KOPT-K1 (cell line): ENCODE measurements at regions not wholly inside any gene's neighbourhood (a gene's known extent, or its start where the extent isn't known, plus 50 kb on each side); places are given as distances from the start of the nearest gene placed in this dataset.

Experiments
- H3K27ac ChIP-seq: fragments of 200-600 bp; sonication (generic); 2 replicates; pipeline ENCODE4 v1.5.1; 2016; ENCODE audit warnings: antibody characterized with exemption, mild to moderate bottlenecking, low read depth, low read length; ENCODE audit not compliant: poor library complexity, severe bottlenecking
- H3K36me3 ChIP-seq: fragments of 200-600 bp; sonication (generic); 2 replicates; pipeline ENCODE4 v1.5.1; 2017; ENCODE audit warnings: antibody characterized with exemption, mild to moderate bottlenecking, low read length, moderate library complexity; ENCODE audit not compliant: insufficient read depth
- H3K9me3 ChIP-seq: fragments of 200-600 bp; sonication (generic); 2 replicates; pipeline ENCODE4 v1.5.1; 2017; ENCODE audit warnings: antibody characterized with exemption, low read length, mild to moderate bottlenecking; ENCODE audit not compliant: insufficient read depth, poor library complexity, severe bottlenecking

GRCh38 chr3:34179716-34180115, 381.3 kb downstream of the PDCD6IP start:
- H3K27ac ChIP-seq = no peak overlapping the region
- no peaks in the 10 kb centered on the region for H3K9me3 ChIP-seq
- no peaks in the 10 kb centered on the region for H3K36me3 ChIP-seq

- H3K27ac ChIP-seq = no peak overlapping the region
Measured at GRCh38 chr3:34180532-34180931, 382.1 kb downstream of the PDCD6IP start.

GRCh38 chr3:34183114-34183513, 384.7 kb downstream of the PDCD6IP start:
- Histone ChIP-seq H3K9me3 (no peaks in the 10 kb centered on the region), H3K36me3 (no peaks in the 10 kb centered on the region), H3K27ac (no peak overlapping the region)

More at GRCh38 chr3:34180532-34180931, 382.1 kb downstream of the PDCD6IP start:
- Histone ChIP-seq H3K9me3 (no peaks in the 10 kb centered on the region), H3K36me3 (no peaks in the 10 kb centered on the region)

GRCh38 chr3:34183611-34184340, 385.3 kb downstream of the PDCD6IP start:
- Histone ChIP-seq H3K36me3 (no peaks in the 10 kb centered on the region), H3K9me3 (no peaks in the 10 kb centered on the region), H3K27ac (no peak overlapping the region)

GRCh38 chr3:34185301-34185700, 386.9 kb downstream of the PDCD6IP start:
- H3K36me3 ChIP-seq = no peaks in the 10 kb centered on the region
- H3K27ac ChIP-seq = no peak overlapping the region
- H3K9me3 ChIP-seq = no peaks in the 10 kb centered on the region

GRCh38 chr3:34189133-34189532, 390.7 kb downstream of the PDCD6IP start:
- no peaks in the 10 kb centered on the region for H3K36me3 ChIP-seq
- H3K27ac ChIP-seq = no peak overlapping the region
- no peaks in the 10 kb centered on the region for H3K9me3 ChIP-seq

- Histone ChIP-seq H3K9me3 (no peaks in the 10 kb centered on the region), H3K36me3 (no peaks in the 10 kb centered on the region), H3K27ac (no peak overlapping the region)
Measured at GRCh38 chr3:34196914-34197313, 398.5 kb downstream of the PDCD6IP start.

GRCh38 chr3:34198309-34198708, 399.9 kb downstream of the PDCD6IP start:
- H3K27ac ChIP-seq = no peak overlapping the region
- no peaks in the 10 kb centered on the region for H3K9me3 ChIP-seq
- H3K36me3 ChIP-seq = no peaks in the 10 kb centered on the region

GRCh38 chr3:34200576-34200975, 402.1 kb downstream of the PDCD6IP start:
- Histone ChIP-seq H3K36me3 (no peaks in the 10 kb centered on the region), H3K27ac (no peak overlapping the region), H3K9me3 (no peaks in the 10 kb centered on the region)

GRCh38 chr3:34202975-34203374, 404.5 kb downstream of the PDCD6IP start:
- no peaks in the 10 kb centered on the region for H3K9me3 ChIP-seq
- no peak overlapping the region for H3K27ac ChIP-seq
- no peaks in the 10 kb centered on the region for H3K36me3 ChIP-seq

- H3K36me3 ChIP-seq = no peaks in the 10 kb centered on the region
- H3K27ac ChIP-seq = no peak overlapping the region
- no peaks in the 10 kb centered on the region for H3K9me3 ChIP-seq
Measured at GRCh38 chr3:34203386-34203785, 405.0 kb downstream of the PDCD6IP start.

GRCh38 chr3:34207002-34207401, 408.6 kb downstream of the PDCD6IP start:
- Histone ChIP-seq H3K27ac (no peak overlapping the region), H3K36me3 (no peaks in the 10 kb centered on the region), H3K9me3 (no peaks in the 10 kb centered on the region)

GRCh38 chr3:34207806-34208205, 409.4 kb downstream of the PDCD6IP start:
- H3K9me3 ChIP-seq = no peaks in the 10 kb centered on the region
- no peak overlapping the region for H3K27ac ChIP-seq
- H3K36me3 ChIP-seq = no peaks in the 10 kb centered on the region

GRCh38 chr3:34212175-34212574, 413.7 kb downstream of the PDCD6IP start:
- no peak overlapping the region for H3K27ac ChIP-seq
- no peaks in the 10 kb centered on the region for H3K9me3 ChIP-seq

GRCh38 chr3:34212656-34213055, 414.2 kb downstream of the PDCD6IP start:
- H3K27ac ChIP-seq = no peak overlapping the region
- H3K9me3 ChIP-seq = no peaks in the 10 kb centered on the region
- no peaks in the 10 kb centered on the region for H3K36me3 ChIP-seq

More at GRCh38 chr3:34212175-34212574, 413.7 kb downstream of the PDCD6IP start:
- H3K36me3 ChIP-seq = no peaks in the 10 kb centered on the region

- Histone ChIP-seq H3K9me3 (no peaks in the 10 kb centered on the region), H3K27ac (no peak overlapping the region)
Measured at GRCh38 chr3:34213478-34213877, 415.0 kb downstream of the PDCD6IP start.

More at GRCh38 chr3:34213478-34213877, 415.0 kb downstream of the PDCD6IP start:
- no peaks in the 10 kb centered on the region for H3K36me3 ChIP-seq
